CD4-positive, CD25-positive, alpha-beta regulatory T cell (primary cell): ENCODE measurements at regions not wholly inside any gene's neighbourhood (a gene's known extent, or its start where the extent isn't known, plus 50 kb on each side); places are given as distances from the start of the nearest gene placed in this dataset.
A peak's percentile ranks its signal among the peaks of the same experiment; 100 is the strongest.

Experiments used
- ATAC-seq, 2 donors: fragments of 150-1000 bp; cut with Tn5 transposase; one replicate each; pipeline ENCODE4 v1.10.0; 2021; ENCODE audit warnings: low read depth in 2 of 2, moderate number of reproducible peaks in 2 of 2, moderate library complexity in 1 of 2
- DNase-seq, 3 donors: peaks; one replicate each; pipeline versions ENCODE4 v3.0.0 to v3.0.0-alpha.2; 2012 to 2022; ENCODE audit warnings: mixed read lengths in 1 of 3
- H3K27ac ChIP-seq: one replicate; pipeline ENCODE4 v1.7.0; 2013; ENCODE audit warnings: mild to moderate bottlenecking, low read length; ENCODE audit not compliant: insufficient read depth, poor library complexity, severe bottlenecking
- H3K27me3 ChIP-seq: one replicate; pipeline ENCODE4 v1.7.0; 2013; ENCODE audit warnings: low read length; ENCODE audit not compliant: control insufficient read depth, insufficient read depth
- H3K36me3 ChIP-seq: one replicate; pipeline ENCODE4 v1.7.0; 2013; ENCODE audit warnings: mild to moderate bottlenecking, low read length, moderate library complexity; ENCODE audit not compliant: control insufficient read depth, insufficient read depth
- H3K4me1 ChIP-seq: 2 replicates; pipeline ENCODE4 v1.7.0; 2013; ENCODE audit warnings: mild to moderate bottlenecking, low read length; ENCODE audit not compliant: insufficient read depth, control insufficient read depth, poor library complexity, severe bottlenecking
- H3K4me3 ChIP-seq: one replicate; pipeline ENCODE4 v1.7.0; 2013; ENCODE audit warnings: low read depth, mild to moderate bottlenecking, low read length, moderate library complexity
- H3K9me3 ChIP-seq, 2 experiments: 1 replicate in 1 of 2; 2 replicates in 1 of 2; pipeline ENCODE4 v1.7.0; 2013; ENCODE audit warnings: low read length in 2 of 2, mild to moderate bottlenecking in 1 of 2, moderate library complexity in 1 of 2; ENCODE audit not compliant: control insufficient read depth in 2 of 2
- H3K27ac Mint-ChIP-seq, 3 donors: one replicate each; pipeline ENCODE4 v1.8.0; 2020 to 2022; ENCODE audit warnings: mild to moderate bottlenecking in 3 of 3, mixed read lengths in 3 of 3, moderate library complexity in 2 of 3
- H3K27me3 Mint-ChIP-seq: one replicate; pipeline ENCODE4 v1.8.0; 2022; ENCODE audit warnings: mild to moderate bottlenecking, mixed read lengths
- H3K36me3 Mint-ChIP-seq: one replicate; pipeline ENCODE4 v1.8.0; 2020; ENCODE audit warnings: mixed read lengths
- H3K4me1 Mint-ChIP-seq, 4 donors: one replicate each; pipeline ENCODE4 v1.8.0; 2020 to 2022; ENCODE audit warnings: mixed read lengths in 4 of 4, mild to moderate bottlenecking in 1 of 4
- H3K4me3 Mint-ChIP-seq, 4 donors: one replicate each; pipeline ENCODE4 v1.8.0; 2020 to 2022; ENCODE audit warnings: mild to moderate bottlenecking in 4 of 4, mixed read lengths in 4 of 4, moderate library complexity in 3 of 4
- H3K9me3 Mint-ChIP-seq, 7 donors: one replicate each; pipeline ENCODE4 v1.8.0; 2020 to 2022; ENCODE audit warnings: mixed read lengths in 7 of 7, mild to moderate bottlenecking in 3 of 7, moderate library complexity in 2 of 7

DNA sequence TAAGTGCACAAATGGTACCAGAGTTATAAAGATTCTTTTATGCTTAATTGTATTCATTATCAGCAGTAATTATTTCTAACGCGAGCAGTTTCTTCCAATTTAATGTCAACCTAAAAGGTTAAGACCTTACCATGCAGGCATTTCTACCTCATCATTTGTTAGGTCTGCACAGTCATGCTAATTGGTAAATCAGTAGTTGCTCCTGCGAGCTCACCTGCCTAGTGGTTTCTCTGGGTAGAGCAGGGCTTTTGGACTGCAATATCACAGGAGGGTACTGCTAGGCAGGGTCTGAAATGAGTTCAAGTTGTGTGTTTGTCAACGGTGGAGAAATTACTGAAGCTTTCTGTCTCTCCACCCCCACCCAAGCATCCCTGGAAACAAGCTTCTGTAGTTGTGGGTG lies 558.5 kb upstream of the MGMT start:
- Histone ChIP-seq H3K9me3 (no peaks in the 10 kb centered on the region), H3K4me3 (no peak overlapping the region), H3K27ac (no peak overlapping the region), H3K36me3 (no peaks in the 10 kb centered on the region), H3K4me1 (peaks cover 7% of the 10 kb centered on the region), H3K27me3 (no peaks in the 10 kb centered on the region)
- Mint-ChIP-seq H3K27ac (peak overlapping the region in 2 of 3 donors; percentile 38 to 75), H3K27me3 (no peaks in the 10 kb centered on the region), H3K4me3 (peak overlapping the region in 2 of 4 donors; percentile 9 to 18), H3K4me1 (peaks cover 8 to 35% (median 17%) of the 10 kb centered on the region in 4 donors), H3K9me3 (peaks cover 0 to 1% (median 0%) of the 10 kb centered on the region in 7 donors), H3K36me3 (no peaks in the 10 kb centered on the region)
- DNase-seq (no peak), ATAC-seq (no peak)

DNA sequence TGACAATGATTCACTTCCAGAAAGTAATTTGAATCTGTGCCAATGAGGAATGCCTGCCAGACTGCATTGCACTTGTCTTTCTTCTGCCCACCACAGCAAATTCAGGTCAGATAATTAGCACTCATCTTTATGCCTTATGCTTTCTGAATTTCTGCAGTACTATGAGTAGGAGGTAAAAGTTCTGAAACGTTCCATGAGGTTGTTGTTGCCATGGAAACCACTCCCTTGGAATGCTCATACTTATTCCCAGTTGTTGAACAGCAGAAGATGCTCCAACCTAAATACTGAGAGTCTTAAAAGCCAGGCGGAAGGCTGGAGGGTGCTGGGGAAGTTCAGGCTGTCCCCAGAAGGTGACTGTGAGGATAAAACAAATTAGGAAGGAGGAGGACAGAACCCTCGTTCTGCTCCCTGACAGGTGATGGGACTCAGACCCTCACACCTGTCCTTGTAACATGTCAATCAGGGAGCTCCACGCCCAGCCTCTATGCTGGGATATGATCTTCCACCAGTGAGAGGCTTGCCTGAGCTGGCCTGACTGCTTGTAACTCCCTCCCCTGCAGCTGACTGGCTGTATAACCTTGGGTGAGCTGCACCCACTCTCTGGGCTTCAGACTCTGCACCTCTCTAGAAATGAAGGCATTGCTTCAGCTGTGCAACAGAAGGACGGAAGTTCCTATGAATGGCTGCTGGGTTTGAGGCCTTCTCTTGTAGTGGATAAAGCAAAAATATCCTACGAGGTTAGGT lies 554.3 kb upstream of the MGMT start:
- H3K27ac Mint-ChIP-seq = peak overlapping the region; percentile 34 to 82 (median 70)
- peak in 1 of 2 donors; percentile 54 for ATAC-seq
- H3K27me3 Mint-ChIP-seq = no peaks in the 10 kb centered on the region
- Histone ChIP-seq H3K36me3 (no peaks in the 10 kb centered on the region), H3K9me3 (no peaks in the 10 kb centered on the region), H3K4me3 (peak overlapping the region; percentile 18), H3K27ac (peak overlapping the region; percentile 60), H3K4me1 (peaks cover 7% of the 10 kb centered on the region), H3K27me3 (no peaks in the 10 kb centered on the region)
- H3K4me3 Mint-ChIP-seq = peak overlapping the region in 3 of 4 donors; percentile 5 to 30 (median 11)
- H3K36me3 Mint-ChIP-seq = no peaks in the 10 kb centered on the region
- DNase-seq = no peak
- H3K9me3 Mint-ChIP-seq = peaks cover 0 to 1% (median 0%) of the 10 kb centered on the region in 7 donors
- peaks cover 8 to 35% (median 18%) of the 10 kb centered on the region in 4 donors for H3K4me1 Mint-ChIP-seq

DNA sequence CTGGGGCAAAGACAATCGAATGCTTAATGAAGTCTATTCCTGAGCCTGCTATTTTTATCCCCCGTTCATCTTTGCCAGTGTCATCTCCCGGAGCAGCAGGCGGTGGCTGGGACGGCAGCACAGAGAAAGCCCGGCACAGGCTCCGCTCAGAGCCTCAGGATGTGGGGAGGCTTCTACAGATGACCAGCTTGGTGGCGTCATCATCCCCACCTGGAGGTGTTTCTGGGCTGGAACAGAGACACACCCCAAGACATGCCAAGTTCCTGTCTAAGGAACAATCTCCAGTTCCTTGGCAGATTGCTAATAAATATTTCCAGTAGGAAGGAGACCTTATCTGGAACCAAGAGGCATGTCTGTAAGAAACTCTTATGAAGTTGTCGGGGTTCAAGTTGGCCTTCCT lies 552.4 kb upstream of the MGMT start:
- Mint-ChIP-seq H3K9me3 (peaks cover 0 to 2% (median 0%) of the 10 kb centered on the region in 7 donors), H3K36me3 (no peaks in the 10 kb centered on the region), H3K4me1 (peaks cover 6 to 22% (median 13%) of the 10 kb centered on the region in 4 donors), H3K27me3 (no peaks in the 10 kb centered on the region), H3K4me3 (no peak overlapping the region), H3K27ac (no peak overlapping the region)
- no peak overlapping the region for H3K27ac ChIP-seq
- ATAC-seq (no peak), DNase-seq (no peak)
- no peaks in the 10 kb centered on the region for H3K36me3 ChIP-seq
- no peak overlapping the region for H3K4me3 ChIP-seq
- no peaks in the 10 kb centered on the region for H3K27me3 ChIP-seq
- peaks cover 7% of the 10 kb centered on the region for H3K4me1 ChIP-seq
- H3K9me3 ChIP-seq = no peaks in the 10 kb centered on the region

DNA sequence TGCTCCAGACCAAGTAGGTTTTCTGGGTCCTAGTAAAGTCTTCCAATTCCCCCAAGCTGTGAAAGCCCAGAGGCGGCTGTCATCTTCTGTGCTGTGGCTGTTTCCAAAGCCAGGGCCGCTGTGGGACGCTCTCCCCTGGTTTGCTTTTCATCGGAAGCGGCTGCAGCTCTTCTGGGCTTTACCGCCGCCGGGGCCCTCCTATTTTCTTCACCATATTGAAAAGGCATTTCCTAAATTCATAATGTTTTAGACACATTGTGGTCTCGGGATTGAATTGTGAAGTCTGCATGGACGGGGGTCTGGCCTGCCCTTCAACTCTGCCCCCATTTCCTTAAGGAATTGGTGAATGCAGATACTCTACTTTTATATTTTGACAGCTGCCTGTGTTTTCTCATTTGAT lies 551.4 kb upstream of the MGMT start:
- H3K4me3 ChIP-seq = no peak overlapping the region
- no peaks in the 10 kb centered on the region for H3K27me3 ChIP-seq
- DNase-seq (no peak), ATAC-seq (no peak)
- Mint-ChIP-seq H3K9me3 (peaks cover 0 to 2% (median 0%) of the 10 kb centered on the region in 7 donors), H3K36me3 (no peaks in the 10 kb centered on the region), H3K4me1 (peaks cover 6 to 21% (median 12%) of the 10 kb centered on the region in 4 donors), H3K27me3 (no peaks in the 10 kb centered on the region), H3K4me3 (no peak overlapping the region), H3K27ac (peak overlapping the region in 2 of 3 donors; percentile 57 to 69)
- H3K4me1 ChIP-seq = peaks cover 7% of the 10 kb centered on the region
- H3K9me3 ChIP-seq = no peaks in the 10 kb centered on the region
- H3K27ac ChIP-seq = no peak overlapping the region
- no peaks in the 10 kb centered on the region for H3K36me3 ChIP-seq

DNA sequence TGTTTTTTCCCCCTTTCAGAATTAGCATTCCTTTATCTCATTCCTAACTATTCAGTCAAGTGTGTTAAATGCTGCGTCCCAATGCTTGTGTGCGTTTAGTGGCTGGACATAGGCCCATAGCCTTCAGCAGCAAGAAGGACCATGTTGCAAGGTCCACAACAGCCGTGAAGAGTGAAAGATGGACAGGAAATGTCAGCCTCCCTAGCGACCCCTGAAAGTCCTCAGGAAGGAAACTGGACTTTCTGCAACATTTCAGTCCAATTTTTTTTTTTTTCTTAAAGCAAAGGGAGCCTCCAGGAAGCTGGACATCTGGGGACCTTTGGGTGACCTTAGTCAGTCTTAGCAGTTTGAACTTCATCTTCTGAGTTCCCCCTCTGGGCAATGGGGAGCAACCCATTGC lies 550.7 kb upstream of the MGMT start:
- no peak overlapping the region for H3K4me3 Mint-ChIP-seq
- ATAC-seq = no peak

DNA sequence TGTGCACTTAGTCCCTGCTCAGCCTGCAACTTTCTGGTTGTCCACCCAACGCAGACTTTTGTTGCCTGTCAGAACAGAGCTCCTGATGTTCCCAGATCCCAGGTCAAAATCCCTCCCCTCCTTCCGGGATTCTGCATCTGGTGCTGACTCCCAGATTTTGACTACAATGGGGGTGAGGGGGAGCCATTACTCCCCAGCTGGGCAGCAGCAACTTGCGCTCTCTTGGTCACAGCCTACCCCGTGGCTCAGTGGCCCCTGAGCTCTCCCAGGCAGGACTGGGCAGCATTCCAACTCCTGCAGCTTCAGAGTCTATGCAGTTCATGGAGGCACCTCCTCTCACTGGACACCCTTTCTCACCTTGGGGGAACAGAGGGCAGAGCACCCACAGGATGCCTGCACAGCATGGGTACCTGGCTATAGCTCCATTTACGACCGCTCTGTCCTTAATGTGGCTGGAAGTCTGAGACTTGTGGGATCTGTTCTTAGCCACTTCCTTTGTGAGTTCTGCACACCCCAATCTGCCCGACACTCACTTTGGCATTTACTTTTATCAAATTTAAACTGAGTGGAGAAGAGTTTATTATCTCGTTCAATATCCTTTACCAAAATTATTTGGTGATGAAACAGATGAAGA lies 545.5 kb upstream of the MGMT start:
- Mint-ChIP-seq H3K4me3 (no peak overlapping the region), H3K4me1 (no peaks in the 10 kb centered on the region), H3K9me3 (peaks cover 0 to 3% (median 1%) of the 10 kb centered on the region in 7 donors), H3K27ac (no peak overlapping the region), H3K36me3 (no peaks in the 10 kb centered on the region), H3K27me3 (no peaks in the 10 kb centered on the region)
- DNase-seq = no peak
- ATAC-seq = no peak
- Histone ChIP-seq H3K9me3 (no peaks in the 10 kb centered on the region), H3K36me3 (no peaks in the 10 kb centered on the region), H3K27me3 (no peaks in the 10 kb centered on the region), H3K4me1 (no peaks in the 10 kb centered on the region), H3K4me3 (no peak overlapping the region), H3K27ac (no peak overlapping the region)

More for the DNA sequence above, 550.7 kb upstream of the MGMT start:
- Histone ChIP-seq H3K4me1 (peaks cover 7% of the 10 kb centered on the region), H3K4me3 (no peak overlapping the region), H3K27ac (no peak overlapping the region), H3K9me3 (no peaks in the 10 kb centered on the region), H3K27me3 (no peaks in the 10 kb centered on the region), H3K36me3 (no peaks in the 10 kb centered on the region)
- no peak for DNase-seq
- H3K36me3 Mint-ChIP-seq = no peaks in the 10 kb centered on the region
- no peaks in the 10 kb centered on the region for H3K27me3 Mint-ChIP-seq
- peaks cover 0 to 2% (median 0%) of the 10 kb centered on the region in 7 donors for H3K9me3 Mint-ChIP-seq
- peaks cover 6 to 21% (median 12%) of the 10 kb centered on the region in 4 donors for H3K4me1 Mint-ChIP-seq
- no peak overlapping the region for H3K27ac Mint-ChIP-seq

DNA sequence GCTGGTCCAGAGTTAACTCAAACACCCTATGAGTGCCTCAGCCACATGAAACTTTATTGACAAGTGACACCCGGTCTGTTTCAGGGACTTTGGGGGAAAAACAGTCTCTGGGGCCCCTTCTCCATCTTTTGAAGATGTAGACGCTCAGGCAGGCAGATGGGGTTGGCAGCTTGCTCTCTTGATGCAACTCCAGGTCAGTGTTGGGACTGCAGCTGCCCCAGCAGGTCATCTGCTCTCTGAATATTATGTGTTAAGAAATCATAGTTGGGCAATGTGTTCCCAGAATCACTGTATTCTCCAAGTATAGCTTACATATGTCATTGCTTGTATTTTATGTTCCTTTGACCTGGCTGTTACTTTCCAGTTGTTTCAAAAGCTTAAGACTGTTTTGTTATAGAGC lies 544.9 kb upstream of the MGMT start:
- Histone ChIP-seq H3K27ac (no peak overlapping the region), H3K27me3 (no peaks in the 10 kb centered on the region), H3K4me3 (no peak overlapping the region), H3K4me1 (no peaks in the 10 kb centered on the region), H3K9me3 (no peaks in the 10 kb centered on the region), H3K36me3 (no peaks in the 10 kb centered on the region)
- Mint-ChIP-seq H3K4me3 (no peak overlapping the region), H3K4me1 (no peaks in the 10 kb centered on the region), H3K27ac (no peak overlapping the region), H3K36me3 (no peaks in the 10 kb centered on the region), H3K9me3 (peaks cover 0 to 5% (median 2%) of the 10 kb centered on the region in 7 donors), H3K27me3 (no peaks in the 10 kb centered on the region)
- no peak for ATAC-seq
- no peak for DNase-seq
